A673 (cell line): ENCODE measurements at regions not wholly inside any gene's neighbourhood (a gene's known extent, or its start where the extent isn't known, plus 50 kb on each side); places are given as distances from the start of the nearest gene placed in this dataset.

ENCODE experiments used
- BruUV-seq: library from RNA; stranded (reverse); fragments of 400-500 nt; replicated peaks from 2 replicates; lab custom pipeline; 2021; lab: Mats Ljungman, UMichigan
- CTCF ChIA-PET: fragments of 300-600 bp; sonication (Branson Sonifier 250); formaldehyde crosslinking; loops from one replicate; lab custom pipeline; 2022; ENCODE audit warnings: antibody characterized with exemption; lab: Charles Lee
- POLR2A ChIA-PET: fragments of 300-600 bp; sonication (Branson Sonifier 250); formaldehyde crosslinking; loops from one replicate; lab custom pipeline; 2022; ENCODE audit warnings: antibody characterized with exemption; ENCODE audit not compliant: low non-redundant PET; lab: Charles Lee
- DNase-seq: peaks from one replicate; pipeline ENCODE4 v3.0.0-alpha.2; 2015; ENCODE audit warnings: low spot score
- H3K27ac ChIP-seq: fragments of 200-600 bp; sonication (generic); 2 replicates; pipeline ENCODE4 v1.5.1; 2016; ENCODE audit warnings: mixed run types, low read depth, mild to moderate bottlenecking, mixed read lengths, antibody characterized with exemption, low read length; ENCODE audit not compliant: poor library complexity, severe bottlenecking
- H3K27me3 ChIP-seq: fragments of 200-600 bp; sonication (generic); replicated peaks from 2 replicates; pipeline ENCODE4 v1.6.1; 2017; ENCODE audit warnings: mixed run types, low read depth, mild to moderate bottlenecking, mixed read lengths, antibody characterized with exemption, low read length; ENCODE audit not compliant: insufficient read depth, poor library complexity
- H3K36me3 ChIP-seq: fragments of 200-600 bp; sonication (generic); 2 replicates; pipeline ENCODE4 v1.6.1; 2016; ENCODE audit warnings: mixed run types, mild to moderate bottlenecking, mixed read lengths, antibody characterized with exemption, low read length; ENCODE audit not compliant: insufficient read depth, poor library complexity, severe bottlenecking
- H3K4me1 ChIP-seq: fragments of 200-600 bp; sonication (generic); 2 replicates; pipeline ENCODE4 v1.6.1; 2017; ENCODE audit warnings: mixed run types, mild to moderate bottlenecking, mixed read lengths, antibody characterized with exemption, low read length; ENCODE audit not compliant: insufficient read depth, poor library complexity, severe bottlenecking
- H3K4me3 ChIP-seq: fragments of 200-600 bp; sonication (generic); 2 replicates; pipeline ENCODE4 v1.5.1; 2016; ENCODE audit warnings: low read depth, mixed run types, mild to moderate bottlenecking, mixed read lengths, low read length; ENCODE audit not compliant: poor library complexity, severe bottlenecking
- H3K9me3 ChIP-seq: fragments of 200-600 bp; sonication (generic); 2 replicates; pipeline ENCODE4 v1.6.1; 2016; ENCODE audit warnings: mixed run types, low read depth, mild to moderate bottlenecking, mixed read lengths, antibody characterized with exemption, low read length; ENCODE audit not compliant: poor library complexity, severe bottlenecking
- CTCF ChIP-seq: fragments of 300-800, 200-600 bp; sonication (generic); conservative IDR thresholded peaks from 2 replicates; pipeline ENCODE4 v1.5.1; 2017; ENCODE audit warnings: low read depth, mild to moderate bottlenecking, antibody characterized with exemption, low read length, moderate library complexity, mixed read lengths
- EZH2 ChIP-seq: fragments of 200-600 bp; sonication (generic); IDR thresholded peaks from 2 replicates; pipeline ENCODE4 v1.6.1; 2017; ENCODE audit warnings: borderline replicate concordance, low read depth, mild to moderate bottlenecking, mixed read lengths, antibody characterized with exemption, low read length; ENCODE audit not compliant: poor library complexity, severe bottlenecking
- intact Hi-C: fragments of 100-400 bp; cut with micrococcal nuclease; formaldehyde crosslinking; loops from one replicate; pipeline ENCODE4 v1.10.0; 2022; ENCODE audit not compliant: unreplicated experiment

- no peaks in the 10 kb centered on the region for H3K36me3 ChIP-seq
- H3K4me3 ChIP-seq = no peak overlapping the region
- peaks cover 5% of the 10 kb centered on the region for H3K27me3 ChIP-seq
- peaks cover 6% of the 10 kb centered on the region for H3K9me3 ChIP-seq
- POLR2A ChIA-PET = no interaction called here
- H3K27ac ChIP-seq = no peak overlapping the region
- H3K4me1 ChIP-seq = no peaks in the 10 kb centered on the region
- no peak for DNase-seq
- TF ChIP-seq EZH2 (no peak), CTCF (no peak)
- BruUV-seq = no TSS peak
- intact Hi-C loops = loop anchor here (5.0 kb wide), 1 partner anchor 167 kb away; no protein-coding TSS in a partner anchor
- CTCF ChIA-PET = no interaction called here
Measured at GRCh38 chr12:19744705-19745218, 305.5 kb downstream of the AEBP2 start.

- POLR2A ChIA-PET = no interaction called here
- H3K27ac ChIP-seq = no peak overlapping the region
- TF ChIP-seq EZH2 (no peak), CTCF (no peak)
- intact Hi-C loops = no loop called here
- no TSS peak for BruUV-seq
- DNase-seq = no peak
- CTCF ChIA-PET = no interaction called here
- no peaks in the 10 kb centered on the region for H3K4me1 ChIP-seq
- H3K4me3 ChIP-seq = no peak overlapping the region
- H3K27me3 ChIP-seq = no peaks in the 10 kb centered on the region
- H3K36me3 ChIP-seq = no peaks in the 10 kb centered on the region
- peaks cover 6% of the 10 kb centered on the region for H3K9me3 ChIP-seq
Measured at GRCh38 chr12:19746471-19746870, 307.2 kb downstream of the AEBP2 start.

GRCh38 chr12:19749906-19750574 is 310.7 kb downstream of the AEBP2 start:
- CTCF ChIA-PET = interaction anchor here (0.6 kb wide), 1 partner anchor 618 kb away, joined by 8 read pairs; the partner anchor contains the start of gene PDE3A

More at GRCh38 chr12:19749906-19750574, 310.7 kb downstream of the AEBP2 start:
- Histone ChIP-seq H3K4me1 (no peaks in the 10 kb centered on the region), H3K9me3 (peaks cover 11% of the 10 kb centered on the region), H3K36me3 (no peaks in the 10 kb centered on the region), H3K27ac (no peak overlapping the region), H3K4me3 (no peak overlapping the region), H3K27me3 (no peaks in the 10 kb centered on the region)
- intact Hi-C loops = no loop called here
- POLR2A ChIA-PET = no interaction called here
- TF ChIP-seq EZH2 = no peak
- TF ChIP-seq CTCF = no peak
- no TSS peak for BruUV-seq
- DNase-seq = peak; percentile 15
